Nephron (organoid): ENCODE measurements at regions not wholly inside any gene's neighbourhood (a gene's known extent, or its start where the extent isn't known, plus 50 kb on each side); places are given as distances from the start of the nearest gene placed in this dataset.

Experiments used
- H3K27ac Mint-ChIP-seq, 3 experiments: 2 replicates each; pipeline ENCODE4 v1.8.0; 2020; ENCODE audit warnings: mixed read lengths in 3 of 3, mild to moderate bottlenecking in 2 of 3, moderate library complexity in 1 of 3
- H3K27me3 Mint-ChIP-seq: 2 replicates; pipeline ENCODE4 v1.8.0; 2021; ENCODE audit warnings: low read depth, mild to moderate bottlenecking, moderate library complexity, mixed read lengths
- H3K36me3 Mint-ChIP-seq: 2 replicates; pipeline ENCODE4 v1.8.0; 2020; ENCODE audit warnings: low read depth, mixed read lengths
- H3K4me1 Mint-ChIP-seq: 2 replicates; pipeline ENCODE4 v1.8.0; 2020; ENCODE audit warnings: mixed read lengths
- H3K4me3 Mint-ChIP-seq, 3 experiments: 2 replicates each; pipeline ENCODE4 v1.8.0; 2020; ENCODE audit warnings: mild to moderate bottlenecking in 3 of 3, mixed read lengths in 3 of 3, moderate library complexity in 2 of 3
- H3K9me3 Mint-ChIP-seq: 2 replicates; pipeline ENCODE4 v1.8.0; 2020; ENCODE audit warnings: mixed read lengths
- CTCF ChIP-seq, 3 experiments: fragments of 200-600 bp; sonication (generic); IDR thresholded peaks; one replicate each; pipeline ENCODE4 v1.5.0; 2021; ENCODE audit warnings: antibody characterized with exemption in 3 of 3; ENCODE audit not compliant: unreplicated experiment in 3 of 3

GRCh38 chr4:81743731-81744435, 272.2 kb upstream of the RASGEF1B start:
- peak overlapping the region; percentile 75 to 83 (median 79) for H3K27ac Mint-ChIP-seq
- peaks cover 38% of the 10 kb centered on the region for H3K4me1 Mint-ChIP-seq
- no peaks in the 10 kb centered on the region for H3K36me3 Mint-ChIP-seq
- no peak for TF ChIP-seq CTCF (IDR thresholded peaks at IDR 0.05; ENCODE audit: unreplicated experiment in 3 of 3)
- peaks cover 16% of the 10 kb centered on the region for H3K27me3 Mint-ChIP-seq
- H3K9me3 Mint-ChIP-seq: peaks cover 2% of the 10 kb centered on the region
- H3K4me3 Mint-ChIP-seq: no peak overlapping the region

GRCh38 chr4:81740487-81740886, 268.8 kb upstream of the RASGEF1B start:
- no peak overlapping the region for H3K4me3 Mint-ChIP-seq
- H3K27ac Mint-ChIP-seq: peak overlapping the region in 1 of 3 experiments; percentile 16
- H3K27me3 Mint-ChIP-seq: peaks cover 25% of the 10 kb centered on the region
- peaks cover 28% of the 10 kb centered on the region for H3K4me1 Mint-ChIP-seq
- peaks cover 2% of the 10 kb centered on the region for H3K9me3 Mint-ChIP-seq
- H3K36me3 Mint-ChIP-seq: no peaks in the 10 kb centered on the region
- no peak for TF ChIP-seq CTCF (IDR thresholded peaks at IDR 0.05; ENCODE audit: unreplicated experiment in 3 of 3)

- no peak overlapping the region for H3K27ac Mint-ChIP-seq
- peaks cover 20% of the 10 kb centered on the region for H3K4me1 Mint-ChIP-seq
- H3K9me3 Mint-ChIP-seq: peaks cover 2% of the 10 kb centered on the region
- no peak for TF ChIP-seq CTCF (IDR thresholded peaks at IDR 0.05; ENCODE audit: unreplicated experiment in 3 of 3)
- peaks cover 32% of the 10 kb centered on the region for H3K27me3 Mint-ChIP-seq
- no peaks in the 10 kb centered on the region for H3K36me3 Mint-ChIP-seq
- H3K4me3 Mint-ChIP-seq: no peak overlapping the region
Observed at GRCh38 chr4:81738891-81739290, 267.2 kb upstream of the RASGEF1B start.

GRCh38 chr4:81737865-81738559, 266.3 kb upstream of the RASGEF1B start:
- no peaks in the 10 kb centered on the region for H3K36me3 Mint-ChIP-seq
- H3K4me3 Mint-ChIP-seq: no peak overlapping the region
- peaks cover 2% of the 10 kb centered on the region for H3K9me3 Mint-ChIP-seq
- peaks cover 36% of the 10 kb centered on the region for H3K27me3 Mint-ChIP-seq
- TF ChIP-seq CTCF (IDR thresholded peaks at IDR 0.05; ENCODE audit: unreplicated experiment in 3 of 3): no peak
- H3K27ac Mint-ChIP-seq: no peak overlapping the region
- peaks cover 20% of the 10 kb centered on the region for H3K4me1 Mint-ChIP-seq

- Mint-ChIP-seq H3K36me3 (no peaks in the 10 kb centered on the region), H3K4me3 (no peak overlapping the region), H3K9me3 (peaks cover 2% of the 10 kb centered on the region), H3K27me3 (peaks cover 36% of the 10 kb centered on the region), H3K4me1 (peaks cover 20% of the 10 kb centered on the region), H3K27ac (no peak overlapping the region)
- TF ChIP-seq CTCF (IDR thresholded peaks at IDR 0.05; ENCODE audit: unreplicated experiment in 3 of 3): no peak
Observed at GRCh38 chr4:81736324-81736723, 264.6 kb upstream of the RASGEF1B start.
